ENCODE measurements at regions not wholly inside any gene's neighbourhood (a gene's known extent, or its start where the extent isn't known, plus 50 kb on each side); places are given as distances from the start of the nearest gene placed in this dataset.

DNA sequence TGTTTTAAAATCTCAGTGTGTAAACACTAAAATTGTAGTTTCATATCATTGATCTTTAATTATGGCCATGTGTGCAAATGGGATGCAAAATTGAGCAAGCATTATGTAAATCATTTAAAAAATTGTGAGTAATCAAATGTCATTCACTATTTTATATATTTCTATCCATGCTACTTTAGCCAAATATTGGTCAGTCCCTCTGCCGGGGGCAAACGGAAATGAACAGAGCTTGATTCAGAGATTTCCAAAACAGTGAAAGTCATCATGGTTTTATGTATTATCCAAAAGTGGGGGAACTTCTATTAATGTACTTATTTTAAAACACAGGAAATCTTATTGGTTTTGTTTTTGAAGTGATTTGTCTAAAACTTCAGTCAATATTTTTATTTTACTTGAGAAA is 219.1 kb downstream of the IRS2 start:
- Histone ChIP-seq H3K4me1 (ENCODE audit: insufficient read depth, low read length, severe bottlenecking) (no peaks in the 10 kb centered on the region), H3K9me3 (ENCODE audit: low read length) (no peaks in the 10 kb centered on the region), H3K27me3 (ENCODE audit: insufficient read depth, low read length) (no peaks in the 10 kb centered on the region), H3K79me2 (ENCODE audit: insufficient read depth, low read length) (no peaks in the 10 kb centered on the region), H3K27ac (ENCODE audit: low read depth, low read length, poor library complexity, severe bottlenecking) (no peak overlapping the region), H2AFZ (ENCODE audit: low read length) (no peak overlapping the region), H3K9ac (ENCODE audit: low read length) (no peak overlapping the region), H4K20me1 (ENCODE audit: insufficient read depth, low read length) (no peaks in the 10 kb centered on the region), H3F3A (ENCODE audit: insufficient read depth, low read length) (no peaks in the 10 kb centered on the region), H3K4me2 (ENCODE audit: low read length) (no peak overlapping the region), H3K4me3 (ENCODE audit: low read depth, low read length, poor library complexity, severe bottlenecking) (no peak overlapping the region), H3K9me2 (ENCODE audit: low read depth, low read length) (no peaks in the 10 kb centered on the region), H3K36me3 (ENCODE audit: insufficient read depth, low read length) (no peaks in the 10 kb centered on the region)
- TF ChIP-seq, protein P1, sequence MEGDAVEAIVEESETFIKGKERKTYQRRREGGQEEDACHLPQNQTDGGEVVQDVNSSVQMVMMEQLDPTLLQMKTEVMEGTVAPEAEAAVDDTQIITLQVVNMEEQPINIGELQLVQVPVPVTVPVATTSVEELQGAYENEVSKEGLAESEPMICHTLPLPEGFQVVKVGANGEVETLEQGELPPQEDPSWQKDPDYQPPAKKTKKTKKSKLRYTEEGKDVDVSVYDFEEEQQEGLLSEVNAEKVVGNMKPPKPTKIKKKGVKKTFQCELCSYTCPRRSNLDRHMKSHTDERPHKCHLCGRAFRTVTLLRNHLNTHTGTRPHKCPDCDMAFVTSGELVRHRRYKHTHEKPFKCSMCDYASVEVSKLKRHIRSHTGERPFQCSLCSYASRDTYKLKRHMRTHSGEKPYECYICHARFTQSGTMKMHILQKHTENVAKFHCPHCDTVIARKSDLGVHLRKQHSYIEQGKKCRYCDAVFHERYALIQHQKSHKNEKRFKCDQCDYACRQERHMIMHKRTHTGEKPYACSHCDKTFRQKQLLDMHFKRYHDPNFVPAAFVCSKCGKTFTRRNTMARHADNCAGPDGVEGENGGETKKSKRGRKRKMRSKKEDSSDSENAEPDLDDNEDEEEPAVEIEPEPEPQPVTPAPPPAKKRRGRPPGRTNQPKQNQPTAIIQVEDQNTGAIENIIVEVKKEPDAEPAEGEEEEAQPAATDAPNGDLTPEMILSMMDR (IDR thresholded peaks at IDR 0.05; ENCODE audit: low read length) = no peak
- TF ChIP-seq EZH2 (IDR thresholded peaks at IDR 0.05; ENCODE audit: borderline replicate concordance, low read length) = no peak

DNA sequence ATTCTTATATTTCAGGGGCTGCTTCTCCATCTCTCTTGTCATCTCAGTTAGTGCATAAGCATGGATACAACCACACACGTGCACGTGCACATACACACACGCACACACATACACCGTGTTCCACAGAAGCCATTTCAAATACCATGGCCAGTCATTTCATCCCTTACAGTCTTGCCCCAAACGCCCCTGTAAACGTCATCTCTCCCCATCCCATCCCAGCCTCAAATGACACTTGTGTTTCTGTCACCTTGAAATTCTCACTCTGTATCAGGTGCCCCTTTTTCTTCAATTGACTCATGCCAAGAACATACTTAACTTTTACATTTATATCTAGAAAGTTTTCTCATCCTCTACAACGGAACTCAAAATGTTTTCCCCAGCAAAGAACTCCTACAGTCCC is 220.5 kb downstream of the IRS2 start:
- no peak overlapping the region for H3K9ac ChIP-seq (ENCODE audit: low read length)
- H3K9me2 ChIP-seq (ENCODE audit: low read depth, low read length) = no peaks in the 10 kb centered on the region
- H3K79me2 ChIP-seq (ENCODE audit: insufficient read depth, low read length) = no peaks in the 10 kb centered on the region
- H3K4me2 ChIP-seq (ENCODE audit: low read length) = no peak overlapping the region
- no peaks in the 10 kb centered on the region for H3F3A ChIP-seq (ENCODE audit: insufficient read depth, low read length)
- no peak for TF ChIP-seq EZH2 (IDR thresholded peaks at IDR 0.05; ENCODE audit: borderline replicate concordance, low read length)
- TF ChIP-seq, protein P1 (IDR thresholded peaks at IDR 0.05; ENCODE audit: low read length) = no peak
- no peak overlapping the region for H3K4me3 ChIP-seq (ENCODE audit: low read depth, low read length, poor library complexity, severe bottlenecking)
- no peaks in the 10 kb centered on the region for H4K20me1 ChIP-seq (ENCODE audit: insufficient read depth, low read length)
- H2AFZ ChIP-seq (ENCODE audit: low read length) = no peak overlapping the region
- no peaks in the 10 kb centered on the region for H3K9me3 ChIP-seq (ENCODE audit: low read length)
- no peak overlapping the region for H3K27ac ChIP-seq (ENCODE audit: low read depth, low read length, poor library complexity, severe bottlenecking)
- H3K27me3 ChIP-seq (ENCODE audit: insufficient read depth, low read length) = no peaks in the 10 kb centered on the region
- H3K36me3 ChIP-seq (ENCODE audit: insufficient read depth, low read length) = no peaks in the 10 kb centered on the region
- no peaks in the 10 kb centered on the region for H3K4me1 ChIP-seq (ENCODE audit: insufficient read depth, low read length, severe bottlenecking)

DNA sequence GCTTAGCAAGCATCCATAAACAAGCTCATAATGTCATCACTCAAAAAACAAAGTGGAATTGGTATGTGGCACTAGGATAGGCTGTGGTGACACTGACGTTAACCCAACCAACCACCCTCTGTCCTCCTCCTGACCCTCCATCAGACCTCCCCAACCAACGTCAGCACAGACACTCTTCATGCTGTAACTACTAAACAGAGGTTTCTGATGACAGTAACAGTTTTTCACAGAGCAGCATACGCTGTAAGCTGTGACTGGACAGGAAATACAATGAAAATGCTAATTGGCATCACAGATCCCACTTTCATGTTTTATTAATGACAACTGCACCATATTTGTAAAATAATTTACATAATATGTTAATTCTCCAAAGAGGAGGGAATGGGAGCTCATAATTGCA is 238.0 kb downstream of the IRS2 start:
- H3K36me3 ChIP-seq (ENCODE audit: insufficient read depth, low read length) = no peaks in the 10 kb centered on the region
- no peak for TF ChIP-seq EZH2 (IDR thresholded peaks at IDR 0.05; ENCODE audit: borderline replicate concordance, low read length)
- TF ChIP-seq, protein P1 (IDR thresholded peaks at IDR 0.05; ENCODE audit: low read length) = no peak
- no peaks in the 10 kb centered on the region for H4K20me1 ChIP-seq (ENCODE audit: insufficient read depth, low read length)
- no peaks in the 10 kb centered on the region for H3K79me2 ChIP-seq (ENCODE audit: insufficient read depth, low read length)
- no peaks in the 10 kb centered on the region for H3K27me3 ChIP-seq (ENCODE audit: insufficient read depth, low read length)
- H3K9me3 ChIP-seq (ENCODE audit: low read length) = no peaks in the 10 kb centered on the region
- H3K27ac ChIP-seq (ENCODE audit: low read depth, low read length, poor library complexity, severe bottlenecking) = no peak overlapping the region
- no peak overlapping the region for H3K9ac ChIP-seq (ENCODE audit: low read length)
- no peaks in the 10 kb centered on the region for H3K4me1 ChIP-seq (ENCODE audit: insufficient read depth, low read length, severe bottlenecking)
- H3K4me2 ChIP-seq (ENCODE audit: low read length) = no peak overlapping the region
- H3K4me3 ChIP-seq (ENCODE audit: low read depth, low read length, poor library complexity, severe bottlenecking) = no peak overlapping the region
- H3K9me2 ChIP-seq (ENCODE audit: low read depth, low read length) = no peaks in the 10 kb centered on the region
- H2AFZ ChIP-seq (ENCODE audit: low read length) = no peak overlapping the region
- no peaks in the 10 kb centered on the region for H3F3A ChIP-seq (ENCODE audit: insufficient read depth, low read length)
